HepG2 (cell line): ENCODE measurements at regions not wholly inside any gene's neighbourhood (a gene's known extent, or its start where the extent isn't known, plus 50 kb on each side); places are given as distances from the start of the nearest gene placed in this dataset.

Experiments used
- ATAC-seq: fragments of 200-7000 bp; cut with Tn5 transposase; 3 replicates; pipeline ENCODE4 v1.9.1; 2020; ENCODE audit warnings: mild to moderate bottlenecking, moderate library complexity
- BruUV-seq: library from RNA; stranded (reverse); fragments of 400-500 nt; replicated peaks from 2 replicates; lab custom pipeline; 2021; lab: Mats Ljungman, UMichigan
- CTCF ChIA-PET: fragments of 300-600 bp; formaldehyde crosslinking; extraction: SDS; loops from one replicate; lab custom pipeline; 2021; ENCODE audit warnings: low total read pairs, inconsistent platforms, low intra/inter-chr PET ratio; lab: Yijun Ruan, JAX
- POLR2A ChIA-PET: fragments of 350-600 bp; sonication (Branson Sonifier 250); formaldehyde crosslinking; loops from one replicate; lab custom pipeline; 2020; ENCODE audit warnings: antibody characterized with exemption, inconsistent platforms; lab: Yijun Ruan, JAX
- DNase-seq: peaks from one replicate; pipeline ENCODE4 v3.0.0-alpha.2; 2015; ENCODE audit warnings: low spot score
- FAIRE-seq: peaks from 3 replicates; lab custom pipeline; 2011; peaks lifted over from hg19 to GRCh38; lab: Jason Lieb, UNC
- H2AFZ ChIP-seq: one replicate; pipeline ENCODE4 v1.6.1; 2011; ENCODE audit warnings: low read length, inconsistent platforms
- H3K27ac ChIP-seq: fragments of 300-600 bp; 3 replicates; pipeline ENCODE4 v1.8.0; 2011; ENCODE audit warnings: mixed run types, mild to moderate bottlenecking, mixed read lengths, low read length, inconsistent platforms; ENCODE audit not compliant: insufficient read depth; ENCODE audit errors: extremely low read length
- H3K27me3 ChIP-seq, 2 experiments: fragments of 200-600 bp in 1 of 2; 2 replicates in 1 of 2; 3 replicates in 1 of 2; pipeline versions ENCODE4 v1.6.0 to v1.8.0; 2011; ENCODE audit warnings: low read length in 2 of 2, mild to moderate bottlenecking in 2 of 2, moderate library complexity in 2 of 2, inconsistent platforms in 1 of 2; ENCODE audit not compliant: insufficient read depth in 2 of 2, control insufficient read depth in 1 of 2
- H3K36me3 ChIP-seq, 2 experiments: fragments of 200-600 bp in 1 of 2; replicated peaks in 1 of 2; 2 replicates in 1 of 2; 3 replicates in 1 of 2; pipeline versions ENCODE4 v1.5.1 to v1.8.0; 2011; ENCODE audit warnings: low read length in 2 of 2, inconsistent platforms in 1 of 2; ENCODE audit not compliant: insufficient read depth in 2 of 2, control insufficient read depth in 1 of 2
- H3K4me1 ChIP-seq: 2 replicates; pipeline ENCODE4 v1.5.1; 2012; ENCODE audit warnings: low read length, inconsistent platforms; ENCODE audit not compliant: insufficient read depth
- H3K4me2 ChIP-seq: 2 replicates; pipeline ENCODE4 v1.6.0; 2011; ENCODE audit warnings: low read depth, low read length, inconsistent platforms
- H3K4me3 ChIP-seq, 3 experiments: fragments of 200-600 bp in 1 of 3; sonication (generic), shearing (Covaris generic) in 1 of 3; replicated peaks in 1 of 3; 2 replicates each; pipeline ENCODE4 v1.5.1; 2011 to 2016; ENCODE audit warnings: low read length in 3 of 3, inconsistent platforms in 2 of 3, low read depth in 2 of 3, mild to moderate bottlenecking in 2 of 3, control low read depth in 1 of 3, mixed read lengths in 1 of 3; ENCODE audit not compliant: insufficient read depth in 1 of 3
- H3K79me2 ChIP-seq: one replicate; pipeline ENCODE4 v1.6.1; 2011; ENCODE audit warnings: low read length, inconsistent platforms; ENCODE audit not compliant: insufficient read depth
- H3K9ac ChIP-seq: 2 replicates; pipeline ENCODE4 v1.6.0; 2011; ENCODE audit warnings: mild to moderate bottlenecking, low read depth, low read length, inconsistent platforms; ENCODE audit not compliant: insufficient read depth
- H3K9me3 ChIP-seq: 2 replicates; pipeline ENCODE4 v1.5.1; 2012; ENCODE audit warnings: mild to moderate bottlenecking, low read length
- H4K20me1 ChIP-seq: 2 replicates; pipeline ENCODE4 v1.6.0; 2011; ENCODE audit warnings: inconsistent platforms, mild to moderate bottlenecking, low read length, moderate library complexity; ENCODE audit not compliant: insufficient read depth
- EED ChIP-seq: sonication (generic); formaldehyde crosslinking; IDR thresholded peaks from 2 replicates; pipeline ENCODE4 v1.5.0; 2020; ENCODE audit warnings: mild to moderate bottlenecking, missing genetic modification reagents
- MYNN ChIP-seq: sonication (generic); formaldehyde crosslinking; IDR thresholded peaks from 2 replicates; pipeline ENCODE4 v1.4.0; 2020; ENCODE audit warnings: mild to moderate bottlenecking, low read depth, missing genetic modification reagents
- NCOA1 ChIP-seq: sonication (generic); formaldehyde crosslinking; IDR thresholded peaks from 2 replicates; pipeline ENCODE4 v1.9.0; 2021; ENCODE audit warnings: missing genetic modification reagents
- NFKB2 ChIP-seq: sonication (generic); formaldehyde crosslinking; IDR thresholded peaks from 2 replicates; pipeline ENCODE4 v1.4.0; 2020; ENCODE audit warnings: missing genetic modification reagents, borderline replicate concordance
- POGK ChIP-seq: sonication (generic); formaldehyde crosslinking; conservative IDR thresholded peaks from 2 replicates; pipeline ENCODE4 v1.8.0; 2022; ENCODE audit warnings: mild to moderate bottlenecking, moderate library complexity, missing genetic modification reagents
- PRPF4 ChIP-seq: fragments of 200-400 bp; formaldehyde crosslinking; IDR thresholded peaks from 2 replicates; pipeline ENCODE4 v1.6.1; 2016; ENCODE audit warnings: low read length, low read depth; ENCODE audit not compliant: poor library complexity, severe bottlenecking
- RARA ChIP-seq: IDR thresholded peaks from 2 replicates; pipeline ENCODE4 v1.6.1; 2016; ENCODE audit warnings: missing genetic modification reagents, missing compliant biosample characterization
- SETDB1 ChIP-seq: sonication (generic); formaldehyde crosslinking; IDR thresholded peaks from 2 replicates; pipeline ENCODE4 v1.5.1; 2020; ENCODE audit warnings: missing genetic modification reagents, mild to moderate bottlenecking, borderline replicate concordance
- ZNF264 ChIP-seq: sonication (generic); formaldehyde crosslinking; IDR thresholded peaks from 2 replicates; pipeline ENCODE4 v1.4.0; 2020; ENCODE audit warnings: missing genetic modification reagents
- ZNF720 ChIP-seq: sonication (generic); formaldehyde crosslinking; IDR thresholded peaks from 2 replicates; pipeline ENCODE4 v1.4.0; 2020; ENCODE audit warnings: missing genetic modification reagents
- WGBS: methylation state at CpG from one replicate; pipeline ENCODE4 v1.1.6; 2017; ENCODE audit warnings: low lambda C conversion rate; 5-methylcytosine and 5-hydroxymethylcytosine counted together
- in situ Hi-C: cut with HindIII; loops from 2 replicates; pipeline ENCODE4 v1.10.0; 2017; ENCODE audit warnings: low pct_unique_long_range_greater_than_20kb; ENCODE audit not compliant: extremely low pct_ligation_motif_present
- intact Hi-C: fragments of 100-400 bp; cut with micrococcal nuclease; formaldehyde crosslinking; loops from one replicate; pipeline ENCODE4 v1.10.0; 2022; ENCODE audit not compliant: unreplicated experiment
- TF ChIP-seq, protein P1 (sequence below): sonication (generic); formaldehyde crosslinking; IDR thresholded peaks from 2 replicates; pipeline ENCODE4 v1.9.0; 2021; ENCODE audit warnings: missing genetic modification reagents, mild to moderate bottlenecking, borderline replicate concordance
- TF ChIP-seq, protein P2 (sequence below): sonication (generic); formaldehyde crosslinking; IDR thresholded peaks from 2 replicates; pipeline ENCODE4 v1.5.1; 2020; ENCODE audit warnings: missing genetic modification reagents, mild to moderate bottlenecking, borderline replicate concordance

DNA sequence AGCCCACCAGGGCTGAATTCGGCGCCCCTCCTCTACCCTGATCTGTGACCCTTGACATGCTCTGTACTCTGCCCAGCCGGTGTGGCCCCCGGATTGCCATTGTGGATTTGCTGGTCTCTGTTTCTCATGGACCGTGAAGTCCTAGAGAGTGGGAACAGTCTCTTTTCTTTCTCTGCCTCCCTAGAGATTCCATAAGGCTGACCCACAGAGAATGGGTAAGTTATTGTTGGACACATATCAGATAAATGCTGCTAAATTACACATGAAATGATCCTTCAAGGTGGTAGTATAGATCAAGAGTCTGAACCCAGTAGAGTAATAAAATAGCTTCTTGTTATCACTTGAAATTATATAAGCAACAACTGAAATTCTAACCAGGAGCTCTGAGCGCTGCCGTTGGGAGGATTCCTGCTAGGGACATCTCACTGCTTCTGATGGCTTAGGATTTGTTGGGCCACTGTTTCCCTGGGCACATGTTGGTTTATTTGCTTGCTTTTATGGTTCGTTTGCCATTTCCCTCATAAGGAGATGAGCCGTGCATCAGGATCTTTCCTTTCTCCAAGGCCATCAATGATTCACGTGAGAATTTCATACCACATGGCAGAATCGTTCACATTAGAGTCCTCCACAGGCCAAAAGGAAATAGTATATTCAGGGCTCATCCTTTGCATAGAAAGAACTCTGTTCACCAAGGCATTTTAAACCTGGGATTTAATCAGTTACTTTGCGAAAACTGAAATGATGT, 111.9 kb downstream of the ZBTB18 start (continued):
- no peak for TF ChIP-seq ZNF264 (CRISPR knock-in tag)
- TF ChIP-seq POGK: no peak
- TF ChIP-seq RARA (CRISPR knock-in tag): no peak
- TF ChIP-seq SETDB1 (CRISPR knock-in tag): no peak
- TF ChIP-seq, protein P1, sequence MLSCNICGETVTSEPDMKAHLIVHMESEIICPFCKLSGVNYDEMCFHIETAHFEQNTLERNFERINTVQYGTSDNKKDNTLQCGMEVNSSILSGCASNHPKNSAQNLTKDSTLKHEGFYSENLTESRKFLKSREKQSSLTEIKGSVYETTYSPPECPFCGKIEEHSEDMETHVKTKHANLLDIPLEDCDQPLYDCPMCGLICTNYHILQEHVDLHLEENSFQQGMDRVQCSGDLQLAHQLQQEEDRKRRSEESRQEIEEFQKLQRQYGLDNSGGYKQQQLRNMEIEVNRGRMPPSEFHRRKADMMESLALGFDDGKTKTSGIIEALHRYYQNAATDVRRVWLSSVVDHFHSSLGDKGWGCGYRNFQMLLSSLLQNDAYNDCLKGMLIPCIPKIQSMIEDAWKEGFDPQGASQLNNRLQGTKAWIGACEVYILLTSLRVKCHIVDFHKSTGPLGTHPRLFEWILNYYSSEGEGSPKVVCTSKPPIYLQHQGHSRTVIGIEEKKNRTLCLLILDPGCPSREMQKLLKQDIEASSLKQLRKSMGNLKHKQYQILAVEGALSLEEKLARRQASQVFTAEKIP (CRISPR knock-in tag): no peak
- TF ChIP-seq PRPF4: no peak
- no peak for TF ChIP-seq EED (CRISPR knock-in tag)

DNA sequence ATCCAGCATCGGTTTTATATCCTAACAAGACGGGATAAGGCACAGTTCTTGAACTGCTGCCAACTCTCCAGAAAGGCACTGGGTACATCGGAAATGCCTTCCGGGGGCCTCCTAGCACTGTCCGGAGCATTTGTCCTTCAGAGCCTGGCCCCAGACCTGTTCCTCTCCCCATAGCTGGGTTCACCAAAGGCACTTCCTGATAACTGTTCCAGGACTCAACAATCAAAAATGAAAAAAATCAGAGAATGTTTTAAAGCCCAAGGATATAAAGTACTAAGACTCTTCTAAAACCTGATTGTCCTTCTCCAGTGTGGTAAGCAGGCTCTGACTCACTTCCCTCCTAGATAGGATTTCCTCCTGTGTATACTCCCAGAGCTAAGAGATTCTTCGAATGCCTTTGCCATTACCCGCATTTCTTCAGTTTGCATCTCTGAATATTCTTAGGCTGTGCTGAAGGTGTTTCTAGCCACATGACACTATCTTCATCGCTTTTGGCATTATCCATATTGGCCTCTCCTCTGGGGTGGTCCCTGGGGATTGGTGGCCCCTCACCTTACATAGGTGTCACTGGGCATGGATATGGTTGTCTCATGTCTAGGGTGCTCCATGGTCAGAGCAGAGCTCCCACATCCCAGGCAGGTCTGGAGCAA, 112.9 kb downstream of the ZBTB18 start:
- intact Hi-C loops (no loop called here), in situ Hi-C loops (no loop called here)
- Histone ChIP-seq H3K4me1 (no peaks in the 10 kb centered on the region), H3K36me3 (no peaks in the 10 kb centered on the region), H3K4me3 (no peak overlapping the region), H3K27ac (no peak overlapping the region), H4K20me1 (no peaks in the 10 kb centered on the region), H3K9me3 (no peaks in the 10 kb centered on the region), H3K9ac (no peak overlapping the region), H3K27me3 (no peaks in the 10 kb centered on the region), H2AFZ (no peak overlapping the region), H3K79me2 (no peaks in the 10 kb centered on the region), H3K4me2 (no peak overlapping the region)
- POLR2A ChIA-PET: no interaction called here
- DNase-seq: no peak
- 43% methylated on average over 8 of the region's 8 CpGs for WGBS
- CTCF ChIA-PET: no interaction called here
- BruUV-seq: no TSS peak
- no peak for ATAC-seq
- FAIRE-seq: no peak
- TF ChIP-seq NFKB2 (CRISPR knock-in tag) (no peak), ZNF720 (CRISPR knock-in tag) (no peak), MYNN (CRISPR knock-in tag) (no peak), NCOA1 (CRISPR knock-in tag) (no peak)
- TF ChIP-seq, protein P2, sequence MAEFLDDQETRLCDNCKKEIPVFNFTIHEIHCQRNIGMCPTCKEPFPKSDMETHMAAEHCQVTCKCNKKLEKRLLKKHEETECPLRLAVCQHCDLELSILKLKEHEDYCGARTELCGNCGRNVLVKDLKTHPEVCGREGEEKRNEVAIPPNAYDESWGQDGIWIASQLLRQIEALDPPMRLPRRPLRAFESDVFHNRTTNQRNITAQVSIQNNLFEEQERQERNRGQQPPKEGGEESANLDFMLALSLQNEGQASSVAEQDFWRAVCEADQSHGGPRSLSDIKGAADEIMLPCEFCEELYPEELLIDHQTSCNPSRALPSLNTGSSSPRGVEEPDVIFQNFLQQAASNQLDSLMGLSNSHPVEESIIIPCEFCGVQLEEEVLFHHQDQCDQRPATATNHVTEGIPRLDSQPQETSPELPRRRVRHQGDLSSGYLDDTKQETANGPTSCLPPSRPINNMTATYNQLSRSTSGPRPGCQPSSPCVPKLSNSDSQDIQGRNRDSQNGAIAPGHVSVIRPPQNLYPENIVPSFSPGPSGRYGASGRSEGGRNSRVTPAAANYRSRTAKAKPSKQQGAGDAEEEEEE (CRISPR knock-in tag): no peak
